Neutrophil (primary cell): ENCODE measurements at regions not wholly inside any gene's neighbourhood (a gene's known extent, or its start where the extent isn't known, plus 50 kb on each side); places are given as distances from the start of the nearest gene placed in this dataset.

Experiments
- H3K27ac ChIP-seq: fragments of 200-600 bp; sonication (generic); 2 replicates; pipeline ENCODE4 v1.5.1; 2016; ENCODE audit warnings: mild to moderate bottlenecking, moderate library complexity
- H3K27me3 ChIP-seq: fragments of 200-600 bp; sonication (generic); 2 replicates; pipeline ENCODE4 v1.6.0; 2016; ENCODE audit warnings: mild to moderate bottlenecking
- H3K36me3 ChIP-seq: fragments of 200-600 bp; sonication (generic); 2 replicates; pipeline ENCODE4 v1.5.1; 2017
- H3K4me1 ChIP-seq, 2 experiments: fragments of 200-600 bp in 1 of 2; sonication (generic) in 1 of 2; 1 replicate in 1 of 2; 2 replicates in 1 of 2; pipeline versions ENCODE4 v1.5.1 to v1.6.1; 2013 to 2016; ENCODE audit warnings: low read depth in 1 of 2, low read length in 1 of 2, mild to moderate bottlenecking in 1 of 2, moderate library complexity in 1 of 2; ENCODE audit not compliant: control insufficient read depth in 1 of 2, insufficient read depth in 1 of 2
- H3K4me3 ChIP-seq, 2 experiments: fragments of 200-600 bp in 1 of 2; sonication (generic) in 1 of 2; 1 replicate in 1 of 2; 2 replicates in 1 of 2; pipeline ENCODE4 v1.5.1; 2013 to 2016; ENCODE audit warnings: low read depth in 1 of 2, low read length in 1 of 2, mild to moderate bottlenecking in 1 of 2, moderate library complexity in 1 of 2
- H3K9me3 ChIP-seq: fragments of 200-600 bp; sonication (generic); 2 replicates; pipeline ENCODE4 v1.5.1; 2016
- CTCF ChIP-seq: fragments of 200-600 bp; sonication (generic); IDR thresholded peaks from 2 replicates; pipeline ENCODE4 v1.5.1; 2016; ENCODE audit warnings: antibody characterized with exemption

- no peak overlapping the region for H3K4me3 ChIP-seq
Observed at GRCh38 chr19:28915737-28916460, 297.1 kb downstream of the UQCRFS1 start.

GRCh38 chr19:28915202-28915601 lies 297.7 kb downstream of the UQCRFS1 start:
- Histone ChIP-seq H3K27me3 (no peaks in the 10 kb centered on the region), H3K27ac (no peak overlapping the region), H3K4me3 (no peak overlapping the region), H3K4me1 (no peaks in the 10 kb centered on the region), H3K36me3 (no peaks in the 10 kb centered on the region), H3K9me3 (no peaks in the 10 kb centered on the region)
- no peak for TF ChIP-seq CTCF

More at GRCh38 chr19:28915737-28916460, 297.1 kb downstream of the UQCRFS1 start:
- H3K36me3 ChIP-seq: no peaks in the 10 kb centered on the region
- H3K27ac ChIP-seq: no peak overlapping the region
- H3K4me1 ChIP-seq: no peaks in the 10 kb centered on the region
- TF ChIP-seq CTCF: no peak
- no peaks in the 10 kb centered on the region for H3K27me3 ChIP-seq
- no peaks in the 10 kb centered on the region for H3K9me3 ChIP-seq

DNA sequence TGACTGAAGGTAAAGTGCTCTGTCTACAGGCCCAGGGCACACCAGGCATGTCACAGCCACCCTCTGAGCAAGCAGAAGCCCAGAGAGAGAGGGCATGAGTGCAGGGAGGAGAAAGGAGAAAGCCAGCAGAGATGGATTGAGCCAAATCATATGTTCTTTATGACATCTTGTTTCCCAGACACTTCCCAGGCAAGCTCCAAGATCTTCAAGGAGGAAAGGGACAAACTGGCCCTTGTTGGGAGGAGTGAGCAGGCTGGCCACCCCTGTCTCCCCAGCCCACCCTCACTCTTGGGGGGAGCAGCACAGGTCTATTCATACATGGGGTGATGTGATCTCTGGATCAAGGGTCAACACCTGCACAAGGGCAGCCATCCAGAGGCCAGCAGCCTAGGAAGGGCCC lies 298.8 kb downstream of the UQCRFS1 start:
- H3K36me3 ChIP-seq: no peaks in the 10 kb centered on the region
- no peaks in the 10 kb centered on the region for H3K9me3 ChIP-seq
- no peaks in the 10 kb centered on the region for H3K27me3 ChIP-seq
- no peak overlapping the region for H3K27ac ChIP-seq
- no peak for TF ChIP-seq CTCF
- H3K4me3 ChIP-seq: no peak overlapping the region
- no peaks in the 10 kb centered on the region for H3K4me1 ChIP-seq

- H3K9me3 ChIP-seq: no peaks in the 10 kb centered on the region
- H3K27ac ChIP-seq: no peak overlapping the region
- H3K4me3 ChIP-seq: no peak overlapping the region
- H3K36me3 ChIP-seq: no peaks in the 10 kb centered on the region
- TF ChIP-seq CTCF: no peak
- H3K27me3 ChIP-seq: no peaks in the 10 kb centered on the region
- H3K4me1 ChIP-seq: no peaks in the 10 kb centered on the region
Observed at GRCh38 chr19:28913626-28914025, 299.3 kb downstream of the UQCRFS1 start.

DNA sequence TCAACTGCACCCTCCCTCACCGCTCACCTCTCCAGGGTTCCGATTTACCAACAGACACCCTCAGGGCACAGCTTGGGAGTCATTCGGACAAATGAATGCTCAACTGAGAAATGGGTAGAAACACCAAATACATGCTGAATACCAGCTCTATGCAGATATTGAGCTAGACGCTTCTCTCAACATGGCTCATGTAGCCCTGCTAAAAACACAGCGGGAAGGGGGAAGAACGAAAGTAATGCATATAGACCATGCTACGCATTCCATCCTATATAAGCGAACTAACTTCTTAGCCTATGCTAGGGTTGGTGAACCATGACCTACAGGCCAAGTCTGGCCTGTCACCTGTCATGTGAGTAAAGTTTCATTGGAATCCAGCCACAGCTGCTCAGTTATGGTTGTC lies 304.0 kb downstream of the UQCRFS1 start:
- H3K27me3 ChIP-seq: no peaks in the 10 kb centered on the region
- TF ChIP-seq CTCF: no peak
- H3K9me3 ChIP-seq: no peaks in the 10 kb centered on the region
- H3K36me3 ChIP-seq: no peaks in the 10 kb centered on the region
- H3K27ac ChIP-seq: no peak overlapping the region
- no peaks in the 10 kb centered on the region for H3K4me1 ChIP-seq
- H3K4me3 ChIP-seq: no peak overlapping the region
